ENCODE measurements at regions not wholly inside any gene's neighbourhood (a gene's known extent, or its start where the extent isn't known, plus 50 kb on each side); places are given as distances from the start of the nearest gene placed in this dataset.

GRCh38 chr6:43898358-43899131 is 128.5 kb downstream of the VEGFA start:
- TF ChIP-seq CTCF (conservative IDR thresholded peaks at IDR 0.05; ENCODE audit: low read length) (no peak), EZH2phosphoT487 (IDR thresholded peaks at IDR 0.05; ENCODE audit: borderline replicate concordance) (no peak)
